ENCODE measurements at regions not wholly inside any gene's neighbourhood (a gene's known extent, or its start where the extent isn't known, plus 50 kb on each side); places are given as distances from the start of the nearest gene placed in this dataset.

DNA sequence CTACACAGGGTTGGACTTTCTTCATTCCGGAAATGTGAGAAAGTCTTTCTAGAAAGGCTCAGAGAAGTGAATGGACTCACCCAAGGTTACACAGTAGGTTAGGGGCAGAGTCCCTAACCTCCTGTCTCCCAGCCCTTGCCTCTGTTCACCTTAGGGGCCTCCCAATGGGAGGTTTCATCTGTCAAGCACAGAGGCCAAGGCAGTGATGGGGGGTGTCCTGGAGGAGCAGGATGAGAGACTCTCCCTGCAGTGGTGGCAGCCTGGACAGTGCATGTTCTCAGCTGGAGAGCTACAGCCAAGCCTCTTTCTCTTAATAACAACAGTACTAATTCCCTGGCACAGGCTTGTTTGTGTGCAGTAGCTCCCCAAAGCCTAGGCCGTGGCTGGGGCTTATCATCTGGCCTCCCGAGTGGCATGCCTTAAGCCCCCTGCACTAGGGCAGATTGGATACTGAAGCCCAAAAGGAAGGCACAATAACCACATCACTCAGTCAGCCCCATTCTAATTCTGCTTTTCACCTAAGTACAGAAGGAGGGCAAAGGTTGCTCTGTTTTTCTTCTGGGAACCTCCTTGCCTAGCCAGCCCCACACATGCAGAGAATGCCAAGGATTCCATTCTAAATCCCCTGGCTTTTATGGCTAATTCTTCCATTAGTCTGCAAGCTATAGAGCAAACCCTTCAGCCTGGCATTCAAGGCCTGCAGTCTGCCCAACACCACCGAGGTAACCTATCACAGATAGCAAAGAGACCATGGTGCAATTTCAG lies 50.2 kb upstream of the XPA start:
- peak; percentile 8 for DNase-seq (ENCODE audit: low spot score)

DNA sequence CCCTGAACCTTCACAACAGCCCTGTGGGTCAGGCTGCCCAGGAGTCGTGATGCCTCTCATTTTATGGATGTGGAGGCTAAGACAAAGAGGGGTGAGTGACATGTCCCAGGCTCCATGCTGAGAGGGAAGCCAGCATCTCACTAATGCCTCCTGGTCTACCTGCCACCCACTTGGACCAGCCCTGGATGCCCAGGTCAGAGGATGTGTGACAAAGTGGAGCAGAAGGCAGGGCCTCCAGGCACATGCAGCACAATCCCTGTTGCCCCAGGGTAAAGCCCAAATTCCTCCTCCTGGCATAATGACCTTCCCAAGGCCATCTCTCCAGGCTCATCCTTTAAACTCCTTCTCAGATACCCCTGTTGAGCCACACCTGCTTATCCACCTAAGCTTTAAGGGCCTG lies 51.4 kb upstream of the XPA start:
- no peak for DNase-seq (ENCODE audit: low spot score)

GRCh38 chr9:97749928-97750327 lies 52.8 kb upstream of the XPA start:
- no peak for DNase-seq (ENCODE audit: low spot score)

GRCh38 chr9:97751531-97751930 lies 54.4 kb upstream of the XPA start:
- DNase-seq (ENCODE audit: low spot score), result no peak

GRCh38 chr9:97752274-97752673 lies 55.1 kb upstream of the XPA start:
- DNase-seq (ENCODE audit: low spot score), result no peak

DNA sequence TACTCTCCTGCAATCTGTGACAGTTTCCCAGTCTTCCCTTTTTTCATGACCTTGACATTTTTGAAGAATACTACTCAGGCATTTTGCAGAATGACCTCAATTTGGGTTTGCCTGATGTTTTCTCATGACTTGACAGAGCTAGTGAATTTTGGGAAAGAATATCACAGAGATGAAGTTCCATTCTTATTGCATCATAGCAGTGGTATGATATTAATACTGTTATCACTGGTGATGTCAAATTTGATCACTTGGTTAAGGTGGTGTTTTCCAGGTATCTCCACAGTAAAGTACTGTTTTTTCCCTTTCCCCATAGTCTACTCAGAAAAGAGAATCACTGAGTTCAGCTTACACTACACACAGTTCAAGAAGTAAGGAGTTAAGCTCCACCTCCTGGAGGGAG lies 56.2 kb upstream of the XPA start:
- no peak for DNase-seq (ENCODE audit: low spot score)

DNA sequence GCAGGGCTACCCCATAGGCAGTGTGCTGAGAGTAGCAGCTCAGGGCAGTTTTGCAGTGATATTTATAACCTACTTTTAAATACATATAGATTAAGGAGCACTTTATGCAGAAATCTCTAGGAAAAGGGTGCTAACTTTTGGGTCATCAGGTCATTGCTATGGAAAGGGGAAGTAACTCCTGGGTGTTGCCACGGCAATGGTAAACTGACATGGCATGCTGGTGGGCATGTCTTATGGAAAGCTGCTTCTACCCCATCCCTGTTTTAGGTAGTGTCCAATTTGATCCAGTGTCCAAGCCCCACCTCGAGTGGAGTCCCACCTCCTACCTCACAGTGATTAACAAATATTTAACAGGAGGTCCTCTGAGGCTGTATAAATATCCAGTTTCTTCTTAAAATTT lies 56.8 kb upstream of the XPA start:
- DNase-seq (ENCODE audit: low spot score), result no peak

DNA sequence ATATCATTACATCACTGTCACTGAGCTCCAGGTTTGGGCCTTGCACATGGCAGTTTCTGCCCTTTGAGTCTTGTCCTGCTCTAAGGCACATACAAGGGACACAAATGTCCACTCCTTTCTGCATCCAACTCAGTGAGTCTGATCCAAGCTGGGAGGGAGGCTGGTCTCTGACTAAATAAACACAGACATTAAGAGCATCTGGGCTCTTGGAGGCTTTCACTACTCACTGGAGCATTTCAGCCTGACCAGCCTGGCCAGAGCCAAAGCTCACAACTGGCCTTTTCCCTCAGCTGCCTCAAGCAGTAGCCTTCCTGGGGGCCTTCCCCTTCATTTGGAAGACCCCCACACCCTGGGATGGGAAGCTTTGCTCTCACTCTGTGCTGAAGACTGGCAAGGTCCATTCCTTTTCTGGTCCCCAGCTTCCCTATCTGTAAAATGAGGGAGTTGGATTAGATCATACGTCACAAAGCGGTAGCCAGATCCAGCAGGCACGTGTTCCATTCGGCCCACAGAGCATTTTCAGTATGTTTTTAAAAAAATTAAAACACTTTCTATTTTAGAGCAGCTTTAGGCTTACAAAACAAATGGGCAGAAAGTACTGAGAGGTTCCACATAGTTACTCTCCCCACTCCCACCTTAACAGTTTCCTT lies 58.6 kb upstream of the XPA start:
- no peak for DNase-seq (ENCODE audit: low spot score)

DNA sequence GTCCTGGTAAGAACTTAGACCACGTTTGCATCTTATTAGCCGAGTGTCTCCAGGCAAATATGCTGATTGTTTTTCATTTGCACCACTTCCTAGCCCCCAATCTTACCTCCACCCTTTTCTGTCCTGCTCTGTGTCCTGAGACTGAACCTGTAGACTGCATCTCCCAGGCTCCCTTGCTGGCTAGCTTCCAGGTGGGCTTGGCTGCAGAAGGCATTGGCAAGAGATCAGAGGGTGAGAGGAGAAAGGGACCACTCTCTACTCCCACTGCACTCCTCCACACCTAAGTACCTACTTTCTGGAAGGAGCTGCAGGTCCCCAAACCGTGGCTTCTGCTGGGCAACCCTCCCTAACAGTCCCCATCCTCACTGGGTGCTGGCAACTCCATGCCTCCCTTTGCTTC lies 59.9 kb upstream of the XPA start:
- no peak for DNase-seq (ENCODE audit: low spot score)

DNA sequence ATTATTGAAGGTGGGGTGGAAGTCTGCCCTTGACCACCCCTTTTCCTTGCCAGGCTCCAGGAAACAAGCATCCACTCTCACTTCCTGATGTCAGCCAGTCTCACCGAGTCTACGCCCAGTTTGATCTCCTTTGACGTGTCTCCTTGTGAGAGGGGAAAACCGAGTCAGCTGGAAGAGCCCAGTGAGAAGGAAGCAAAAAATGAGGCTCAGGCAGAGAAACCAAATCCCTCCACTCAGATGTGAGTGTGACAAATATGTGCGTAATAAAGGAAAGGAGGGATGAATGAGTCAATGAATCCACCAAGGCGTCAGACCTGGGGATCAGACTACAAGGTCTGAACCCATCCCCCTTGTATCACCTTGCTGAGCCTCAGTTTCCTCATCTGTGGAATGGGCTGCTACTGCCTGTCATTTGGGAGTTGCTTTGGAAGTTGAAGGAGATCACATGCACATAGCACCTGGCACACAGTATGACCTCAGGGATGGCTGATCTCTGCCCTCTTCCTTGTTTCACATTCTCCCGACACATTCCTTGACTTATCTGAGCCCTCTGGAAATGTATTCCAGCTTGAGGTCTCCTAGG lies 61.3 kb upstream of the XPA start:
- no peak for DNase-seq (ENCODE audit: low spot score)

GRCh38 chr9:97759581-97760288 lies 62.6 kb upstream of the XPA start:
- DNase-seq (ENCODE audit: low spot score), result no peak

DNA sequence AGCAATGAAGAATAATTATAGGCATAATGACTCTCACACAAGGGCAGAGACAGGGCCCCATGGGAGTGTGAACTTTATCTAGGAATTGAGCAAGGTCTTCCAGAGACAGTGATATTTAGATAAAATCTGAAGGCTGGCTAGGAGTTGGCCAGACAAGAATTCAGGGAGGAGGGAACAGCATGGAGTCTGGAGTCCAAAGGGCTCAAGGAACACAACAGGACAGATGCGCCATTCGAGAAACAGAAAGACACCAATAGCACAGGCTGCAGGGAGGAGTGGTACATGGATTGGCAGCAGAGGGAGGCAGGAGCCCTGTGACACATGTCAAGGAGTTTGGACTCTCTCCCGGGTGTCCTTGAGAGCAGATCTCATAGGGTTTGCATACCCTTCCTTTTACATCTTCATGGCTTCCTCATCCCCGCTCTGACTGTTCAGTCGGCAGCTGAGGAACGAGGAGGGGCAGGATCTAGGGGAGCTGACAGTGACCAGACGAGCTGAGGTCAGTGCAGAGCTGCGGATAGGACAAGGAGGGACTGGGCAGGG lies 64.0 kb upstream of the XPA start:
- no peak for DNase-seq (ENCODE audit: low spot score)

DNA sequence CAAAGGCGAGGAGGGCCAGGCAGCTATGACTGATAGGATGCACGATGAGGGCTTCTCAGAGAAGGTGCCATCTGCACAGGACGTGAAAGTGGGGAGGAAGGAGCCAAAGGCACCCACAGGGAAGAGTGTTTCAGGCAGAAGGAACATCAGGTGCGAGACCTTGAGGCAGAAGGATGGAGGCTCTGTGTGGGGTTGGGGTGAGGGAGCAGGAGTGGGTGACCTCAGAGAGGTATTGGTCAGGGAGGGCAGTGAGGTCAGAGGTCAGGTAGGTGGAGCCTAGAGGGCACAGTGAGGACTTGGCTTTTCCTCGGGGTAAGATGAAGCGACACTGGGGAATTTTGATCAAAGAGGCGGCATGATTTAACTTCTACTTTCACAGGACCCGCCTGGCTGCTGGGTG lies 64.7 kb upstream of the XPA start:
- no peak for DNase-seq (ENCODE audit: low spot score)

- no peak for DNase-seq (ENCODE audit: low spot score)
Observed at GRCh38 chr9:97763874-97764273, 66.7 kb upstream of the XPA start.

DNA sequence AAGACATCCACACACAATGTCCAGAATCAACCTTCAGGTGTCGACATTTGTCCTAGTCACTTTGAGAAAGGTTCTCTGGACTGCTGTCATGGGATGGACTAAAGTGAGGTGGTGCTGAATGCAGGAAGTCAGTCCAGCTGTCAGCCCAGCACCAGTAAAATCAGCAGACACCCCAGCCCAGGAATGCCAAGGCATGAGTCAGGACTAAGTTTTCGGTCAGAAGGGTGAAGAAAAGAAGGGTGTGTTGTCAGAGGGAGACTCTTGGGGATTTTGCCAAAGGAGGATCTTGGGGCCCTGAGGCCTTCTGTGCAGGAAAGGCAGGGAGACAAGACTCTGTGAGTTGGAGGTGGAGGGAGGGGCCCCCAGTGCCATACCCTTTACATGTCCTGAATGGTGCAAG lies 69.0 kb upstream of the XPA start:
- no peak for DNase-seq (ENCODE audit: low spot score)

GRCh38 chr9:97766610-97767009 lies 69.5 kb upstream of the XPA start:
- no peak for DNase-seq (ENCODE audit: low spot score)

DNA sequence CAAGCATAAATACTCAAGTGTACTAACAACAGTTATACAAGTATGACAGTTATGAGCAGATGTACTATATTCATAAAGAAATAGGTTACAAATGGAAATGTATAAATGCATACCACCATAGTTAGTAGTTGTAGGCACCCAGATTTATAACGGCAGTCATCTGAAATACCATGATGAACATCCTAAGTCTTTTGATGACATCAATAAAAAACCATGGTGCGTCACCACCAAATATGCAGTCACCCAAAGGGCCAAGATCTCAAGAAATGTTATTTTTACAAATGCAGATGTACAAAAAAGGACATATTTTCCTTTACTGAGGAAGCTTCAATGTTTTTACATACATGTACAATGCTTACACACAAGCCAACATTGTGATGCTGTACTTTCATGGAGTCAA lies 70.8 kb upstream of the XPA start:
- DNase-seq (ENCODE audit: low spot score), result no peak

DNA sequence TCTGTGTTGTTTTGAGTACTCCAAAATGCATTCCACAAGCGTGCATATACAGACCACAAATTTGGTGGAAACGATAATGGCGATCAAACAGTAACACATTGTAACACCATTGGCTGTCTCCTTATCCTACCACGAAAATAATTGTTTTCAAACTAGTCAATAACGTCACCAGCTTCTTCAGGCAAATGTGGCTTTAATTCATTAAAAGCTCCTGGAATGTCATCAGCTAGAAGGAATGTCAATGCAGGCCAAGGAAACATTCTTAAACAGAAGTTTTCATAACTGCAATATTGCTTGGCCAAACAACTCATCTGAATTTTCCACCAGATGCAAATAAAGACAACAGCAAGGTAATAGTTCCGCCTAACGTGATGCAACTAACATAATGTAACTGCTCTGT lies 71.6 kb upstream of the XPA start:
- DNase-seq (ENCODE audit: low spot score), result no peak

DNA sequence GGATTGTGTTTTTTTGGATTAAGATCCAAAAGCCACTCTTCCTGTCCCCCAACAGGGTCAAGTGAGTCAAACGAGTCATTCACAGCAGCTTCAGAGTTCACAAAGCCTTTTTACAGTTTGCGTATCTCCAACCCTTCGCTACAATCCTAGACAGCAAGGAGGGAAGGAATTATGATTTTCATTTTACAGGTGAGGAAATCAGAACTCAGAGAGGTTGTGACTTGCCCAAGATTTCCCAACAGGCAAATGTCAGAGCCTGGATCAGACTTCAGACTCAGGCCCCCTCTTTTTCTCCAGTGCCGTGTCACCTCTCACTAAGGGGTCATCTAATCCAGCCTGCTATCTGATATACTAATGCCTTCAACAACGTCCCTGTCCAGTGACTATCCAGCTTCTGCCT lies 72.1 kb upstream of the XPA start:
- no peak for DNase-seq (ENCODE audit: low spot score)

GRCh38 chr9:97770808-97771372 lies 73.8 kb upstream of the XPA start:
- no peak for DNase-seq (ENCODE audit: low spot score)

GRCh38 chr9:97771641-97772040 lies 74.5 kb upstream of the XPA start:
- no peak for DNase-seq (ENCODE audit: low spot score)

DNA sequence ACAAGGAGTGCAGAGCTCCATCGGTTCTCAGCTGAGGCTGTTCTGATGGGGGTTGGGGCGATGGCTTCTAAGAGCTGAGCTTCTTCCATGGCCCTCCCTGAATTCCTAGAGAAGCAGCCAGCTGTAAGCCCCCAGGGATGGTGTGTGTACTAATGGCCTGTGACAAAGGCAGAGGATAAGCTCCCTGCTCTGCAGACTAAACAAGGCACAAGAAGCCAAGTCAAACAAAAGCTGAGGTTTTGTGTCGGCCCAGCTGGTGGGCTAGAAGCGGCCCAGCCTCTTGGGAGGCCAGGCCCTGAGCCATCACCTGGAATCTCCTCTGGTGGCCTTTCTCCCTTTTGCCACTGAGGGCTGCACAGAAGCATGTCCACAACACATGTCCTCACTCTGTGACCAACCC lies 75.0 kb upstream of the XPA start:
- DNase-seq (ENCODE audit: low spot score), result no peak
